ENCODE measurements at regions not wholly inside any gene's neighbourhood (a gene's known extent, or its start where the extent isn't known, plus 50 kb on each side); places are given as distances from the start of the nearest gene placed in this dataset.

DNA sequence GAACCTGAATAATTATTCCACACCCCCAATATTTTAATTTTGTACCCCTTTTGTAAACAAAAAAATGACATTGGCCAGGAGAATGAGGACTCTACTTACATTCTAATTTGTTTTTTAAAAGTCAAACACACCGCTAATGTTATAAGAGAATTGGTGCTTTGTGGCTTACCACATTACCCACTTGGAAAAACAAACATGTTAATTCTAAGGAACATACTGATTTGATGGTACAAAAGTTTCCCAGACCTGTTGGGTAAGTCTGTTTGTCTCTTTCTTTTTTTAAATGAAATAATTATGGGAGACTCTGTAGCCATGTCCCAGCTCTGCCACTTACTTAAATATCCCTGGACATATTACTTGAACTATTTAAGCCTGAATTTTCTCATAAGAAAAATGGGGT, 352.5 kb upstream of the C2CD4B start:
- TF ChIP-seq POLR2A (IDR thresholded peaks at IDR 0.05) = no peak
- TF ChIP-seq, protein P1, sequence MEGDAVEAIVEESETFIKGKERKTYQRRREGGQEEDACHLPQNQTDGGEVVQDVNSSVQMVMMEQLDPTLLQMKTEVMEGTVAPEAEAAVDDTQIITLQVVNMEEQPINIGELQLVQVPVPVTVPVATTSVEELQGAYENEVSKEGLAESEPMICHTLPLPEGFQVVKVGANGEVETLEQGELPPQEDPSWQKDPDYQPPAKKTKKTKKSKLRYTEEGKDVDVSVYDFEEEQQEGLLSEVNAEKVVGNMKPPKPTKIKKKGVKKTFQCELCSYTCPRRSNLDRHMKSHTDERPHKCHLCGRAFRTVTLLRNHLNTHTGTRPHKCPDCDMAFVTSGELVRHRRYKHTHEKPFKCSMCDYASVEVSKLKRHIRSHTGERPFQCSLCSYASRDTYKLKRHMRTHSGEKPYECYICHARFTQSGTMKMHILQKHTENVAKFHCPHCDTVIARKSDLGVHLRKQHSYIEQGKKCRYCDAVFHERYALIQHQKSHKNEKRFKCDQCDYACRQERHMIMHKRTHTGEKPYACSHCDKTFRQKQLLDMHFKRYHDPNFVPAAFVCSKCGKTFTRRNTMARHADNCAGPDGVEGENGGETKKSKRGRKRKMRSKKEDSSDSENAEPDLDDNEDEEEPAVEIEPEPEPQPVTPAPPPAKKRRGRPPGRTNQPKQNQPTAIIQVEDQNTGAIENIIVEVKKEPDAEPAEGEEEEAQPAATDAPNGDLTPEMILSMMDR (IDR thresholded peaks at IDR 0.05) = no peak
